ENCODE measurements at regions not wholly inside any gene's neighbourhood (a gene's known extent, or its start where the extent isn't known, plus 50 kb on each side); places are given as distances from the start of the nearest gene placed in this dataset.

- Mint-ChIP-seq H3K27ac (no peak overlapping the region), H3K4me3 (no peak overlapping the region), H3K4me1 (ENCODE audit: low read depth) (peaks cover 20% of the 10 kb centered on the region), H3K9me3 (no peaks in the 10 kb centered on the region), H3K27me3 (no peaks in the 10 kb centered on the region), H3K36me3 (ENCODE audit: low read depth) (no peaks in the 10 kb centered on the region)
- TF ChIP-seq, protein P1, sequence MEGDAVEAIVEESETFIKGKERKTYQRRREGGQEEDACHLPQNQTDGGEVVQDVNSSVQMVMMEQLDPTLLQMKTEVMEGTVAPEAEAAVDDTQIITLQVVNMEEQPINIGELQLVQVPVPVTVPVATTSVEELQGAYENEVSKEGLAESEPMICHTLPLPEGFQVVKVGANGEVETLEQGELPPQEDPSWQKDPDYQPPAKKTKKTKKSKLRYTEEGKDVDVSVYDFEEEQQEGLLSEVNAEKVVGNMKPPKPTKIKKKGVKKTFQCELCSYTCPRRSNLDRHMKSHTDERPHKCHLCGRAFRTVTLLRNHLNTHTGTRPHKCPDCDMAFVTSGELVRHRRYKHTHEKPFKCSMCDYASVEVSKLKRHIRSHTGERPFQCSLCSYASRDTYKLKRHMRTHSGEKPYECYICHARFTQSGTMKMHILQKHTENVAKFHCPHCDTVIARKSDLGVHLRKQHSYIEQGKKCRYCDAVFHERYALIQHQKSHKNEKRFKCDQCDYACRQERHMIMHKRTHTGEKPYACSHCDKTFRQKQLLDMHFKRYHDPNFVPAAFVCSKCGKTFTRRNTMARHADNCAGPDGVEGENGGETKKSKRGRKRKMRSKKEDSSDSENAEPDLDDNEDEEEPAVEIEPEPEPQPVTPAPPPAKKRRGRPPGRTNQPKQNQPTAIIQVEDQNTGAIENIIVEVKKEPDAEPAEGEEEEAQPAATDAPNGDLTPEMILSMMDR (IDR thresholded peaks at IDR 0.05) = no peak
- H3K36me3 ChIP-seq (ENCODE audit: insufficient read depth, low read length) = no peaks in the 10 kb centered on the region
- no peaks in the 10 kb centered on the region for H3K27me3 ChIP-seq (ENCODE audit: control insufficient read depth in 1 of 2, insufficient read depth in 2 of 2, low read length in 2 of 2)
- intact Hi-C loops (cut with DNase I, micrococcal nuclease) = no loop called here
- DNase-seq (no peak), ATAC-seq (ENCODE audit: poor library complexity) (no peak)
- H3K27ac ChIP-seq (ENCODE audit: low read depth in 1 of 2, low read length in 2 of 2) = no peak overlapping the region
- CTCF ChIA-PET = no interaction called here
- POLR2A ChIA-PET = interaction anchor here (0.9 kb wide), 1 partner anchor 21 kb away, joined by 3 read pairs; no protein-coding TSS in a partner anchor
- no peak overlapping the region for H3K4me3 ChIP-seq (ENCODE audit: low read length)
- H3K9me3 ChIP-seq (ENCODE audit: control insufficient read depth in 1 of 2, insufficient read depth in 1 of 2, low read length in 2 of 2) = no peaks in the 10 kb centered on the region
- H3K4me1 ChIP-seq (ENCODE audit: insufficient read depth, low read length) = peaks cover 24% of the 10 kb centered on the region
Measured at GRCh38 chr9:110128664-110129329, 79.2 kb downstream of the C9orf152 start.

DNA sequence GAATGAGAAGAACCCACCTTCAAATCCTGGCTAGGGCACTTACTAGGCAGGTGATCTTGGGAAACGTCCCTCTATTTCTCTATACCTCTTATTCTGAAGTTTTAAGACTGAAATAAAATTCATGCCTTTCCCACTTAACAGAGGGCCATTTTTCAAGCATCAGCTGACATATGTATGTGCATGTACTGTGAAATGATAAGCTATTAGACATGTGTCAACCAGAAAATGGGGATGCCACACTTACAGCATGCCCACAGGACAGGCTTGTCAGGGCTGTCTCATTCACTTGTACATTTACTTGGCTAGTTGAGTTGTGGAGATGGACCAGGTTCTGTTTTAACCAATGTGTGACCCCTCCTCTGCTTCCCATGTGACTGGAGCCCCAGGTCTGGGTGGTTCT, 78.5 kb downstream of the C9orf152 start:
- no peaks in the 10 kb centered on the region for H3K27me3 ChIP-seq (ENCODE audit: control insufficient read depth in 1 of 2, insufficient read depth in 2 of 2, low read length in 2 of 2)
- ATAC-seq (ENCODE audit: poor library complexity) = no peak
- DNase-seq = no peak
- H3K4me3 ChIP-seq (ENCODE audit: low read length) = no peak overlapping the region
- no peaks in the 10 kb centered on the region for H3K36me3 ChIP-seq (ENCODE audit: insufficient read depth, low read length)
- no peak overlapping the region for H3K4me3 Mint-ChIP-seq
- H3K4me1 ChIP-seq (ENCODE audit: insufficient read depth, low read length) = peaks cover 24% of the 10 kb centered on the region
- no peaks in the 10 kb centered on the region for H3K36me3 Mint-ChIP-seq (ENCODE audit: low read depth)
- no peaks in the 10 kb centered on the region for H3K9me3 ChIP-seq (ENCODE audit: control insufficient read depth in 1 of 2, insufficient read depth in 1 of 2, low read length in 2 of 2)
- H3K9me3 Mint-ChIP-seq = no peaks in the 10 kb centered on the region
- H3K4me1 Mint-ChIP-seq (ENCODE audit: low read depth) = peaks cover 20% of the 10 kb centered on the region
- TF ChIP-seq, protein P1 (IDR thresholded peaks at IDR 0.05) = no peak
- intact Hi-C loops (cut with DNase I, micrococcal nuclease) = no loop called here
- H3K27ac Mint-ChIP-seq = no peak overlapping the region
- POLR2A ChIA-PET = interaction anchor here (0.9 kb wide), 1 partner anchor 20 kb away, joined by 3 read pairs; no protein-coding TSS in a partner anchor
- no peak overlapping the region for H3K27ac ChIP-seq (ENCODE audit: low read depth in 1 of 2, low read length in 2 of 2)
- CTCF ChIA-PET = no interaction called here
- H3K27me3 Mint-ChIP-seq = no peaks in the 10 kb centered on the region

DNA sequence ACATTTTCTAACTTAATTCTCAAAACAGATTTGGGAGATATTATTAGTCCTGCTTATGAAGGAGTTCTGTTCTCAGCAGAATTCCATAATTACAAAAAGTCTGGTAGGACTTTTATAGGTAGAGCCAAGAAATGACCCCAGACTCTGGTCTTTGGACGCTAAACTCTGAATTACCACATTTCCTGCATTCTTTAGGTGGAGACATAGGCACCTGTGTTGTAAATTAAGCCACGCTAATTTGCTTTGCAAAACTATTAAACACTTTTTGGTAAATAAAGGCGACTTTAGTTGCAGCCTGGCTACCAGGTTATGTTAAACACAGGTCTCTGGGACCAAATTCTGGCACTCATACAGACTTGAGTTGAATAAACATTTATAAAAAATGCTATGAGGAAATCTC, 77.7 kb downstream of the C9orf152 start:
- H3K36me3 ChIP-seq (ENCODE audit: insufficient read depth, low read length) = no peaks in the 10 kb centered on the region
- no peak overlapping the region for H3K4me3 Mint-ChIP-seq
- CTCF ChIA-PET = no interaction called here
- H3K27me3 ChIP-seq (ENCODE audit: control insufficient read depth in 1 of 2, insufficient read depth in 2 of 2, low read length in 2 of 2) = no peaks in the 10 kb centered on the region
- peaks cover 21% of the 10 kb centered on the region for H3K4me1 ChIP-seq (ENCODE audit: insufficient read depth, low read length)
- no peak overlapping the region for H3K4me3 ChIP-seq (ENCODE audit: low read length)
- DNase-seq (no peak), ATAC-seq (ENCODE audit: poor library complexity) (no peak)
- no peaks in the 10 kb centered on the region for H3K9me3 ChIP-seq (ENCODE audit: control insufficient read depth in 1 of 2, insufficient read depth in 1 of 2, low read length in 2 of 2)
- intact Hi-C loops (cut with DNase I, micrococcal nuclease) = no loop called here
- H3K27ac ChIP-seq (ENCODE audit: low read depth in 1 of 2, low read length in 2 of 2) = no peak overlapping the region
- H3K36me3 Mint-ChIP-seq (ENCODE audit: low read depth) = no peaks in the 10 kb centered on the region
- peaks cover 20% of the 10 kb centered on the region for H3K4me1 Mint-ChIP-seq (ENCODE audit: low read depth)
- H3K27me3 Mint-ChIP-seq = no peaks in the 10 kb centered on the region
- TF ChIP-seq, protein P1 (IDR thresholded peaks at IDR 0.05) = no peak
- POLR2A ChIA-PET = no interaction called here
- H3K27ac Mint-ChIP-seq = no peak overlapping the region
- H3K9me3 Mint-ChIP-seq = no peaks in the 10 kb centered on the region
